ENCODE measurements at regions not wholly inside any gene's neighbourhood (a gene's known extent, or its start where the extent isn't known, plus 50 kb on each side); places are given as distances from the start of the nearest gene placed in this dataset.

GRCh38 chr6:7468382-7469081, 72.9 kb upstream of the DSP start:
- DNase-seq (ENCODE audit: low spot score), result no peak

DNA sequence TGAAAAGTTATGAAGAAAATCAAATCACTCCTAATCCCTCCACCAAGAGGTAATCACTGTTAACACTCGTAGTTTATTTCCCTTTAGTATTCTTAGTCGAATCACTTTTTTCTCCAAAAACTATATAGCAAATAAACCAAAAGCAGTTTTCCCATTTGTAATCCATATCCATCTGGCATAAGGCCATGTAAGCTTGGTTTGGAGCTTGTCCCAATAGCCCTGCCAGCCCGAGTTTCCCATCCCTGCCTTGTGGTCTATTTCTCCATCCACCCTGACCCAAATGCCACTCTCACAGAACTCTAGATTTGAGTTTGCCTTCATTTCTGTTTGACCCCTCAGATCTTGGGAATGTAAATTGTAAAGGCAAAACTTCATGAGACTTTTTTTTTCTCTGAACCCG, 71.8 kb upstream of the DSP start:
- DNase-seq (ENCODE audit: low spot score), result no peak

DNA sequence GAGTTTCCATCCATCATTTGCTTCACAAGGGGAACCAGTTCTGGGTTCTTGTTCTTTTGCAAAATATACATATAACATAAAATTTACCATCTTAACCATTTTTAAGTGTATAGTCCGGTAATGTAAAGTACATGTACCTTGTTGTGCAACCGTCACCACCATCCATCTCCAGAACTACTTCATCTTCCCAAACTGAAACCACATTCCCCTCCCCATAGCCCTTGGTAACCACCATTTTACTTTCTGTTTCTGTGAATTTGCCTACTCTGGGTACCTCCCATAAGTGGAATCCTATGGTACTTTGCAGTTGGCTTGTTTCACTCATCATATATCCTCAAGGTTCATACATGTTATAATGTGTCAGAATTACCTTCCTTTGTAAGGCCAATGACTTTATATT, 70.3 kb upstream of the DSP start:
- DNase-seq (ENCODE audit: low spot score), result no peak

DNA sequence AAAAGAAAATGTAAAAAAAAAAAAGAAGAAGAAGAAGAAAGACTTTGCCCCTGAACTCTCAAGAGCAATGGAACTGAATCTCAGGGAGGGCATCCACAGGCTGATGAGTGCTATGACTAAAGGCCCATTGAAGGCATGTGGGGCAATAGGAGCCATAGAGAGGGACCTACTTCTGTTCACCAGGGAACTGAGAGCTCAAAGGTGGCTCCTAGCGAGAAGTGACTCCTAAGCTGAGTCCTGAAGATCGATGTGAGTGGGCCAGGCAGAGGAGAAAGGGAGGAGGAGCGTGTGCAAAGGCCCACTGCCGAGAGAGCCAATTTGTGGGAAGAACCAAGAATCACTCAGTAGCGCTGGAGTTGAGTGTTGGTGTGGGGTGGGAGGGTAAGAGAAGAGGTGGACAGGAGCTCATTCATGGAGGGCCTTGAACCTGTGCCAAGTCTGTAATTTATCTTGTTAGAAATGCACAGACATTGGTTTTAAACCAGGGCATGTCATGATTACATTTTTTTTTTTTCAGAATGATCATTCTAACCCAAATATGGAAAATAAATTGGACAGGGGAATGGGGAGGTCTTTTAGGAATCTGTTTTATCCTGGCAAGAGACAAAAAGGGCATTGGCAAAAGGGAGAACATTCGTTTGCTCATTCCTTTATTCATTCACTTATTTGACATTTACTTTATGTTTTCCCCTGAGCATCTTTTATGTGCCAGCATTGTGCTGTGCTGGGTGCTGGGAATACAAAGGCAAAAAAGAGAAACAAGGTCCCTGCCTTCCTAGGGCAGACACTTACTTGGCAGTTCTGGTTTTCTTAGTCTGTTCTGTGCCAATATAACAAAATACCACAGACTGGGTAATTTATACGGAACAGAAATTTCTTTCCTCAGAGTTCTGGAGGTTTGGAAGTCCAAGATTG, 67.4 kb upstream of the DSP start:
- no peak for DNase-seq (ENCODE audit: low spot score)

GRCh38 chr6:7475081-7475480, 66.4 kb upstream of the DSP start:
- DNase-seq (ENCODE audit: low spot score), result no peak

DNA sequence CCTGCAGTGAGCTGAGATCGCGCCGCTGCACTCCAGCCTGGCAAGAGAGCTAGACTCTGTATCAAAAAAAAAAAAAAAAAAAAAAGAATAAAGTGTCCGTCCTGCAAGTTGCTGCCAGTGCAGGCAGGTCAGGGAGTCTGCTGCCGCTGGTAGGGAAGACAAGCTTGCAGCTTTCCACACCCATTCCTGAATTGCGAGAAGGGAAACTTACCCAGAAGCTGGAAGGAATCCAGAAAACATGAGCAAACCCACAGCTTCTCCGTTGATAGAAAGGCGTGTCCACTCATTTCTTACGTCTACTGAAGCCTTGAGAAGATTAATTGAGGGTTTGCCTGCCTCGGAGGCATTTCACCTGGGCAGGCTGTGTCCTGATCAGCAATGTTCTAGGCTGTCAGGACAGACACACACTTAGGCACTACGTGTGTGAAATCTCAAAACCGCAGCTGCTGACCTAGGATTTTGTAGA, 61.6 kb upstream of the DSP start:
- peak; percentile 63 for DNase-seq (ENCODE audit: low spot score)

DNA sequence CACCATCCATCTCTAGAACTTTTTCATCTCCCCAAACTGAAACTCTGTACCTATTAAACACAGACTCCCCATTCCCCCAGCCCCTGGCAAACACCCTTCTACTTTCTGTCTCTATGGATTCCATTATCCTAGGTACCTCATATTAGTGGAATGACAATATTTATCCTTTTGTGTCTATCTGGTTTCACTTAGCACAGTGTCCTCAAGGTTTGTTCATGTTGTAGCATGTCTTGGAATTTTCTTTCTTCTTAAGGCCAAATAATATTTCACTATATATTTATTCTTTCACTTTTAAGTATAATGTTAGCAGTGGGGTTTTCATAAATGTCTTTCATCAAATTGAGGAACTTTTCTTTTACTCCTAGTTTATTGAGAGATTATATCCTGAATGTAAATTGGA, 56.8 kb upstream of the DSP start:
- no peak for DNase-seq (ENCODE audit: low spot score)

DNA sequence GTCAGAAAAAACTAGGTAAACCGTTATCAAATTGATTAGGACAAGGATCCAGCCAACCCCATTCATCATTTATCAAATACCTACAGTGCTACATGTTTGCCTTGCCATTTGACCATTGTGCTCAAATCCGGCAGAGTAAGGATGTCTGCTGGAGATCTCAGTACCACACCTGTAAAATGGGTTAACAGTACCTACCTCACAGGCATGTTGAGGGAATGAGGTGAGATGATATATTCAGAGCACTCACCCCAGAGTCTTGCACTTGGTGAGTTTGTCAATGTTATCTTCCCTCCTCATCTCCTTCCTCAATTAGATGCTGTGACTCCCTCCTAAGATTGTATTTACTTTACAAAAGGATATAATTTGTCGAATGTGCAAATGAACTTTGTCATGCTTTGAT, 54.5 kb upstream of the DSP start:
- no peak for DNase-seq (ENCODE audit: low spot score)

- no peak for DNase-seq (ENCODE audit: low spot score)
Measured at GRCh38 chr6:7488494-7488893, 53.0 kb upstream of the DSP start.

DNA sequence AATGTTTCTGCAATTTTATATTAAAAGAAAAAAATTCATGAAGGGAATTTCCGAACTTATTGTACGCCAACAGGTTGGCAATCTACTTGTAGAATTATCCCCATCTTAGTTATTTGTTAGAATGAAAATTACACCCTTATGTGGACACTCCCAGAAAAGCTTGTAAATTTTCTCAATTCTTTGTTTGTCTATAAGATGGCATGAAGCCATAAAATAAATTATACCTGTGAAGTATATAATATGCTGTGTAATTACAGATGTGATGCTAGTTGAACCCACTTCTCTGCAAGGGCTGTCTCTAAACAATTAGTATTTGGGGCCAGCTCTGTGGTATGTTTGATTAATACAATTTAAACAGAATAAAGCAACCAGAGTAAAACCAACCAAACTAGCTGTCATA, 52.1 kb upstream of the DSP start:
- DNase-seq (ENCODE audit: low spot score), result no peak

Measured in iPS-NIHi11 (cell line).